K562 (cell line): ENCODE measurements at regions not wholly inside any gene's neighbourhood (a gene's known extent, or its start where the extent isn't known, plus 50 kb on each side); places are given as distances from the start of the nearest gene placed in this dataset.

ENCODE experiments used
- ATAC-seq: fragments of 200-7000 bp; cut with Tn5 transposase; 3 replicates; pipeline ENCODE4 v1.9.1; 2020; ENCODE audit warnings: moderate library complexity
- BruUV-seq: library from RNA; stranded (reverse); fragments of 400-500 nt; replicated peaks from 2 replicates; lab custom pipeline; 2021; lab: Mats Ljungman, UMichigan
- CTCF ChIA-PET: fragments of 300-600 bp; formaldehyde crosslinking; extraction: SDS; loops from one replicate; lab custom pipeline; 2021; ENCODE audit warnings: low intra/inter-chr PET ratio; lab: Yijun Ruan, JAX
- POLR2A ChIA-PET: fragments of 300-600, 350-650 bp; sonication (Branson Sonifier 250); formaldehyde crosslinking; extraction: SDS; loops from one replicate; lab custom pipeline; 2021; ENCODE audit warnings: antibody characterized with exemption, inconsistent platforms; lab: Yijun Ruan, JAX
- DNase-seq, 4 experiments: peaks; one replicate each; pipeline versions ENCODE4 v3.0.0 to v3.0.0-alpha.2; 2011 to 2018; ENCODE audit warnings: low spot score in 3 of 4, mixed read lengths in 3 of 4; ENCODE audit errors: extremely low read depth in 1 of 4
- FAIRE-seq: peaks from 2 replicates; lab custom pipeline; 2011; peaks lifted over from hg19 to GRCh38; lab: Jason Lieb, UNC
- H2AFZ ChIP-seq: 2 replicates; pipeline ENCODE4 v1.6.0; 2011; ENCODE audit warnings: low read depth, low read length, control low read depth, inconsistent platforms
- H3K27ac ChIP-seq: fragments of 200-600 bp; 3 replicates; pipeline ENCODE4 v1.8.0; 2011; ENCODE audit warnings: low read depth, mild to moderate bottlenecking, control low read depth, inconsistent platforms, low read length, moderate library complexity, mixed read lengths; ENCODE audit errors: extremely low read depth
- H3K27me3 ChIP-seq, 2 experiments: fragments of 300-600 bp in 1 of 2; 2 replicates in 1 of 2; 3 replicates in 1 of 2; pipeline versions ENCODE4 v1.6.0 to v1.8.0; 2011; ENCODE audit warnings: inconsistent platforms in 2 of 2, low read length in 2 of 2, mild to moderate bottlenecking in 1 of 2, mixed read lengths in 1 of 2, moderate library complexity in 1 of 2; ENCODE audit not compliant: control insufficient read depth in 2 of 2, insufficient read depth in 2 of 2
- H3K36me3 ChIP-seq: fragments of 300-600 bp; 3 replicates; pipeline ENCODE4 v1.8.0; 2011; ENCODE audit warnings: mild to moderate bottlenecking, low read length, inconsistent platforms; ENCODE audit not compliant: control insufficient read depth, insufficient read depth
- H3K4me1 ChIP-seq, 2 experiments: fragments of 200-600 bp in 1 of 2; replicated peaks in 1 of 2; 2 replicates in 1 of 2; 3 replicates in 1 of 2; pipeline versions ENCODE4 v1.5.1 to v1.8.0; 2011; ENCODE audit warnings: inconsistent platforms in 2 of 2, low read length in 2 of 2, mild to moderate bottlenecking in 1 of 2, mixed read lengths in 1 of 2, moderate library complexity in 1 of 2; ENCODE audit not compliant: control insufficient read depth in 2 of 2, insufficient read depth in 2 of 2
- H3K4me2 ChIP-seq: 2 replicates; pipeline ENCODE4 v1.6.1; 2011; ENCODE audit warnings: low read length, control low read depth, inconsistent platforms, mixed read lengths; ENCODE audit not compliant: insufficient read depth
- H3K4me3 ChIP-seq: fragments of 200-600 bp; sonication (generic), shearing (Covaris generic); 2 replicates; pipeline ENCODE4 v1.5.1; 2016; ENCODE audit warnings: control low read depth, inconsistent platforms
- H3K79me2 ChIP-seq: fragments of 200-600 bp; 3 replicates; pipeline ENCODE4 v1.8.0; 2011; ENCODE audit warnings: low read length, inconsistent platforms; ENCODE audit not compliant: control insufficient read depth, insufficient read depth
- H3K9ac ChIP-seq, 2 experiments: 2 replicates each; pipeline versions ENCODE4 v1.6.0 to v1.6.1; 2011; ENCODE audit warnings: low read depth in 2 of 2, low read length in 2 of 2, control low read depth in 1 of 2, inconsistent platforms in 1 of 2, mild to moderate bottlenecking in 1 of 2, mixed read lengths in 1 of 2; ENCODE audit not compliant: insufficient read depth in 1 of 2
- H3K9me1 ChIP-seq: one replicate; pipeline ENCODE4 v1.6.0; 2011; ENCODE audit warnings: inconsistent platforms, mild to moderate bottlenecking, low read length, moderate library complexity; ENCODE audit not compliant: control insufficient read depth, insufficient read depth
- H3K9me3 ChIP-seq: replicated peaks from 2 replicates; pipeline ENCODE4 v1.5.1; 2011; ENCODE audit warnings: low read depth, low read length, inconsistent platforms; ENCODE audit not compliant: control insufficient read depth, insufficient read depth
- H4K20me1 ChIP-seq: replicated peaks from 2 replicates; pipeline ENCODE4 v1.6.1; 2011; ENCODE audit warnings: low read length, inconsistent platforms, mixed read lengths; ENCODE audit not compliant: control insufficient read depth, insufficient read depth
- ATF6 ChIP-seq: sonication (generic); formaldehyde crosslinking; IDR thresholded peaks from 2 replicates; pipeline ENCODE4 v1.4.0; 2020; ENCODE audit warnings: mild to moderate bottlenecking, missing genetic modification reagents
- CHCHD3 ChIP-seq: fragments of 250-450 bp; sonication (Bioruptor Pico); IDR thresholded peaks from 2 replicates; pipeline ENCODE4 v2.1.2; 2022; ENCODE audit warnings: mild to moderate bottlenecking
- FOXK1 ChIP-seq: sonication (generic); formaldehyde crosslinking; IDR thresholded peaks from 2 replicates; pipeline ENCODE4 v1.8.0; 2022; ENCODE audit warnings: missing genetic modification reagents, mild to moderate bottlenecking, borderline replicate concordance
- GABPB1 ChIP-seq: sonication (generic); formaldehyde crosslinking; IDR thresholded peaks from 2 replicates; pipeline ENCODE4 v1.8.0; 2022; ENCODE audit warnings: mild to moderate bottlenecking, missing genetic modification reagents
- GATAD2A ChIP-seq: fragments of 450-650 bp; IDR thresholded peaks from 2 replicates; pipeline ENCODE4 v1.6.1; 2017
- HINFP ChIP-seq: fragments of 450-650 bp; conservative IDR thresholded peaks from 2 replicates; pipeline ENCODE4 v1.6.1; 2016; ENCODE audit warnings: missing genetic modification characterization, low read depth, mild to moderate bottlenecking, control low read depth, missing compliant biosample characterization
- HMG20B ChIP-seq: fragments of 250-450 bp; sonication (Bioruptor Pico); IDR thresholded peaks from 2 replicates; pipeline ENCODE4 v1.5.0; 2021; ENCODE audit warnings: mild to moderate bottlenecking
- HNRNPUL1 ChIP-seq: fragments of 200-400 bp; formaldehyde crosslinking; IDR thresholded peaks from 2 replicates; pipeline ENCODE4 v1.6.1; 2017; ENCODE audit warnings: low read length
- KAT2B ChIP-seq: IDR thresholded peaks from one replicate; pipeline ENCODE4 v1.6.1; 2012; ENCODE audit warnings: low read depth, mild to moderate bottlenecking, control low read depth, inconsistent platforms, low read length, moderate library complexity
- NFE2 ChIP-seq: IDR thresholded peaks from 2 replicates; pipeline ENCODE4 v1.6.1; 2014; ENCODE audit warnings: antibody characterized with exemption, low read depth
- NFIC ChIP-seq: fragments of 450-650 bp; IDR thresholded peaks from 2 replicates; pipeline ENCODE4 v1.6.1; 2017; ENCODE audit warnings: mild to moderate bottlenecking, inconsistent platforms
- PHB ChIP-seq: fragments of 250-450 bp; sonication (Bioruptor Pico); IDR thresholded peaks from 2 replicates; pipeline ENCODE4 v1.5.0; 2021
- RUNX1 ChIP-seq: sonication (generic); IDR thresholded peaks from 2 replicates; pipeline ENCODE4 v1.6.1; 2016; ENCODE audit warnings: antibody characterized with exemption, low read depth
- ZBED1 ChIP-seq: IDR thresholded peaks from 2 replicates; pipeline ENCODE4 v1.6.1; 2014
- ZNF561 ChIP-seq: fragments of 450-650 bp; formaldehyde crosslinking; conservative IDR thresholded peaks from 2 replicates; pipeline ENCODE4 v1.4.0; 2020; ENCODE audit warnings: mild to moderate bottlenecking, moderate library complexity
- ZNF609 ChIP-seq: sonication (generic); formaldehyde crosslinking; IDR thresholded peaks from 2 replicates; pipeline ENCODE4 v1.8.1; 2023; ENCODE audit warnings: missing genetic modification reagents, mild to moderate bottlenecking, borderline replicate concordance
- ZNF75A ChIP-seq: fragments of 450-650 bp; formaldehyde crosslinking; IDR thresholded peaks from 2 replicates; pipeline ENCODE4 v1.4.0; 2020; ENCODE audit warnings: mild to moderate bottlenecking
- WGBS: fragments of 100-300 bp; shearing (Covaris generic); methylation state at CpG from one replicate; pipeline ENCODE4 v1.1.6; 2016; ENCODE audit warnings: low coverage, mixed read lengths; ENCODE audit not compliant: insufficient coverage; ENCODE audit errors: missing lambda C conversion rate; 5-methylcytosine and 5-hydroxymethylcytosine counted together
- in situ Hi-C: fragments of 300-500 bp; cut with MboI; formaldehyde crosslinking; loops from 4 replicates; pipeline ENCODE4 v1.15.0; 2018; ENCODE audit warnings: inconsistent platforms, mixed read lengths
- intact Hi-C: fragments of 100-400 bp; cut with micrococcal nuclease; formaldehyde crosslinking; loops from 2 replicates; pipeline ENCODE4 v1.14.2; 2022

GRCh38 chr4:34676400-34676799 lies 1567.9 kb downstream of the ARAP2 start (continued):
- no peak for TF ChIP-seq ATF6 (CRISPR knock-in tag)

- POLR2A ChIA-PET = no interaction called here
- Histone ChIP-seq H3K4me2 (no peak overlapping the region), H3K4me1 (no peaks in the 10 kb centered on the region), H3K79me2 (no peaks in the 10 kb centered on the region), H3K36me3 (no peaks in the 10 kb centered on the region), H3K4me3 (no peak overlapping the region), H3K27me3 (no peaks in the 10 kb centered on the region), H3K9me1 (no peaks in the 10 kb centered on the region), H3K9ac (no peak overlapping the region), H2AFZ (no peak overlapping the region), H4K20me1 (no peaks in the 10 kb centered on the region), H3K27ac (no peak overlapping the region), H3K9me3 (no peaks in the 10 kb centered on the region; the same call in 1 of the 2 replicates)
- BruUV-seq = no TSS peak
- no peak for ATAC-seq
- no peak for DNase-seq
- 0% methylated on average over 3 of the region's 3 CpGs for WGBS
- FAIRE-seq = no peak
- CTCF ChIA-PET = no interaction called here
- intact Hi-C loops (no loop called here), in situ Hi-C loops (no loop called here)
- TF ChIP-seq ZBED1 (no peak), RUNX1 (no peak), ZNF561 (CRISPR knock-in tag) (no peak), GABPB1 (no peak), HMG20B (no peak), FOXK1 (CRISPR knock-in tag) (no peak), NFE2 (no peak), ZNF609 (CRISPR knock-in tag) (no peak), ZNF75A (CRISPR knock-in tag) (no peak), PHB (CRISPR knock-in tag) (no peak), KAT2B (no peak), HINFP (tag) (no peak), HNRNPUL1 (no peak), CHCHD3 (no peak), GATAD2A (no peak), NFIC (no peak)
These were observed 1565.9 kb downstream of the ARAP2 start for GRCh38 chr4:34678431-34678830.
